ENCODE measurements at regions not wholly inside any gene's neighbourhood (a gene's known extent, or its start where the extent isn't known, plus 50 kb on each side); places are given as distances from the start of the nearest gene placed in this dataset.

- TF ChIP-seq, protein P1, sequence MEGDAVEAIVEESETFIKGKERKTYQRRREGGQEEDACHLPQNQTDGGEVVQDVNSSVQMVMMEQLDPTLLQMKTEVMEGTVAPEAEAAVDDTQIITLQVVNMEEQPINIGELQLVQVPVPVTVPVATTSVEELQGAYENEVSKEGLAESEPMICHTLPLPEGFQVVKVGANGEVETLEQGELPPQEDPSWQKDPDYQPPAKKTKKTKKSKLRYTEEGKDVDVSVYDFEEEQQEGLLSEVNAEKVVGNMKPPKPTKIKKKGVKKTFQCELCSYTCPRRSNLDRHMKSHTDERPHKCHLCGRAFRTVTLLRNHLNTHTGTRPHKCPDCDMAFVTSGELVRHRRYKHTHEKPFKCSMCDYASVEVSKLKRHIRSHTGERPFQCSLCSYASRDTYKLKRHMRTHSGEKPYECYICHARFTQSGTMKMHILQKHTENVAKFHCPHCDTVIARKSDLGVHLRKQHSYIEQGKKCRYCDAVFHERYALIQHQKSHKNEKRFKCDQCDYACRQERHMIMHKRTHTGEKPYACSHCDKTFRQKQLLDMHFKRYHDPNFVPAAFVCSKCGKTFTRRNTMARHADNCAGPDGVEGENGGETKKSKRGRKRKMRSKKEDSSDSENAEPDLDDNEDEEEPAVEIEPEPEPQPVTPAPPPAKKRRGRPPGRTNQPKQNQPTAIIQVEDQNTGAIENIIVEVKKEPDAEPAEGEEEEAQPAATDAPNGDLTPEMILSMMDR (IDR thresholded peaks at IDR 0.05) = no peak
- TF ChIP-seq POLR2A (IDR thresholded peaks at IDR 0.05) = no peak
Measured at GRCh38 chr4:81914623-81915022, 442.9 kb upstream of the RASGEF1B start.
